HepG2 (cell line): ENCODE measurements at regions not wholly inside any gene's neighbourhood (a gene's known extent, or its start where the extent isn't known, plus 50 kb on each side); places are given as distances from the start of the nearest gene placed in this dataset.
A peak's percentile ranks its signal among the peaks of the same experiment; 100 is the strongest.

Experiments used
- ARID2 ChIP-seq: sonication (generic); formaldehyde crosslinking; IDR thresholded peaks from 2 replicates; pipeline ENCODE4 v1.8.1; 2022; ENCODE audit warnings: mild to moderate bottlenecking, missing genetic modification reagents, borderline replicate concordance
- ATF7 ChIP-seq, 2 experiments: fragments of 450-650 bp in 1 of 2; sonication (generic) in 1 of 2; formaldehyde crosslinking in 1 of 2; IDR thresholded peaks; 2 replicates each; pipeline versions ENCODE4 v1.4.0 to v1.6.1; 2016 to 2020; ENCODE audit warnings: antibody characterized with exemption in 1 of 2, mild to moderate bottlenecking in 1 of 2, missing genetic modification reagents in 1 of 2
- ERF ChIP-seq: IDR thresholded peaks from 2 replicates; pipeline ENCODE4 v1.6.1; 2018; ENCODE audit warnings: missing biosample characterization, missing genetic modification reagents
- FOXM1 ChIP-seq: sonication (generic); formaldehyde crosslinking; IDR thresholded peaks from 2 replicates; pipeline ENCODE4 v1.5.0; 2020; ENCODE audit warnings: missing genetic modification reagents
- GATA4 ChIP-seq: sonication (generic); IDR thresholded peaks from 2 replicates; pipeline ENCODE4 v1.6.1; 2016; ENCODE audit warnings: antibody characterized with exemption, low read depth, borderline replicate concordance
- HES4 ChIP-seq: sonication (generic); formaldehyde crosslinking; IDR thresholded peaks from 2 replicates; pipeline ENCODE4 v1.9.0; 2021; ENCODE audit warnings: mild to moderate bottlenecking, missing genetic modification reagents, borderline replicate concordance
- HOXA7 ChIP-seq: sonication (generic); formaldehyde crosslinking; IDR thresholded peaks from 2 replicates; pipeline ENCODE4 v1.8.1; 2022; ENCODE audit warnings: mild to moderate bottlenecking, missing genetic modification reagents, moderate library complexity
- NR1H2 ChIP-seq: sonication (generic); formaldehyde crosslinking; IDR thresholded peaks from 2 replicates; pipeline ENCODE4 v1.8.1; 2022; ENCODE audit warnings: low read depth, missing genetic modification reagents, borderline replicate concordance
- TBL1XR1 ChIP-seq: fragments of 150-350 bp; IDR thresholded peaks from 2 replicates; pipeline ENCODE4 v1.6.1; 2014; ENCODE audit warnings: borderline replicate concordance, low read length; ENCODE audit not compliant: partially characterized antibody
- ZNF251 ChIP-seq: sonication (generic); formaldehyde crosslinking; IDR thresholded peaks from 2 replicates; pipeline ENCODE4 v1.9.0; 2021; ENCODE audit warnings: mild to moderate bottlenecking, missing genetic modification reagents
- ZNF33A ChIP-seq: sonication (generic); formaldehyde crosslinking; IDR thresholded peaks from 2 replicates; pipeline ENCODE4 v1.5.1; 2020; ENCODE audit warnings: missing genetic modification reagents, mild to moderate bottlenecking, moderate library complexity, borderline replicate concordance
- ZNF441 ChIP-seq: sonication (generic); formaldehyde crosslinking; IDR thresholded peaks from 2 replicates; pipeline ENCODE4 v1.7.0; 2021; ENCODE audit warnings: missing genetic modification reagents, borderline replicate concordance
- ZNF460 ChIP-seq: sonication (generic); formaldehyde crosslinking; IDR thresholded peaks from 2 replicates; pipeline ENCODE4 v1.5.1; 2020; ENCODE audit warnings: missing genetic modification reagents, mild to moderate bottlenecking, borderline replicate concordance
- ZNF550 ChIP-seq: sonication (generic); formaldehyde crosslinking; IDR thresholded peaks from 2 replicates; pipeline ENCODE4 v1.4.0; 2020; ENCODE audit warnings: mild to moderate bottlenecking, missing genetic modification reagents, borderline replicate concordance
- ZNF570 ChIP-seq: sonication (generic); formaldehyde crosslinking; IDR thresholded peaks from 2 replicates; pipeline ENCODE4 v1.4.0; 2020; ENCODE audit warnings: mild to moderate bottlenecking, missing genetic modification reagents, borderline replicate concordance
- ZNF605 ChIP-seq: sonication (generic); formaldehyde crosslinking; IDR thresholded peaks from 2 replicates; pipeline ENCODE4 v1.8.0; 2022; ENCODE audit warnings: mild to moderate bottlenecking, missing genetic modification reagents
- ZNF883 ChIP-seq: sonication (generic); formaldehyde crosslinking; IDR thresholded peaks from 2 replicates; pipeline ENCODE4 v1.5.1; 2020; ENCODE audit warnings: mild to moderate bottlenecking, missing genetic modification reagents; ENCODE audit errors: not compliant biosample characterization
- TF ChIP-seq, protein P1 (sequence below), 2 experiments: sonication (generic) in 1 of 2; formaldehyde crosslinking in 1 of 2; IDR thresholded peaks; 2 replicates each; pipeline versions ENCODE4 v1.6.1 to v1.9.0; 2014 to 2022; ENCODE audit warnings: antibody characterized with exemption in 1 of 2, borderline replicate concordance in 1 of 2, inconsistent platforms in 1 of 2, low read depth in 1 of 2, missing genetic modification reagents in 1 of 2
- TF ChIP-seq, protein P2 (sequence below): sonication (generic); formaldehyde crosslinking; IDR thresholded peaks from 2 replicates; pipeline ENCODE4 v1.8.1; 2023; ENCODE audit warnings: mild to moderate bottlenecking, inconsistent platforms, moderate library complexity, missing genetic modification reagents, borderline replicate concordance
- TF ChIP-seq, protein P3 (sequence below): sonication (generic); formaldehyde crosslinking; IDR thresholded peaks from 2 replicates; pipeline ENCODE4 v1.5.0; 2020; ENCODE audit warnings: missing genetic modification reagents
- TF ChIP-seq, protein P4 (sequence below): sonication (generic); formaldehyde crosslinking; IDR thresholded peaks from 2 replicates; pipeline ENCODE4 v1.5.1; 2020; ENCODE audit warnings: mild to moderate bottlenecking, missing genetic modification reagents, moderate library complexity

DNA sequence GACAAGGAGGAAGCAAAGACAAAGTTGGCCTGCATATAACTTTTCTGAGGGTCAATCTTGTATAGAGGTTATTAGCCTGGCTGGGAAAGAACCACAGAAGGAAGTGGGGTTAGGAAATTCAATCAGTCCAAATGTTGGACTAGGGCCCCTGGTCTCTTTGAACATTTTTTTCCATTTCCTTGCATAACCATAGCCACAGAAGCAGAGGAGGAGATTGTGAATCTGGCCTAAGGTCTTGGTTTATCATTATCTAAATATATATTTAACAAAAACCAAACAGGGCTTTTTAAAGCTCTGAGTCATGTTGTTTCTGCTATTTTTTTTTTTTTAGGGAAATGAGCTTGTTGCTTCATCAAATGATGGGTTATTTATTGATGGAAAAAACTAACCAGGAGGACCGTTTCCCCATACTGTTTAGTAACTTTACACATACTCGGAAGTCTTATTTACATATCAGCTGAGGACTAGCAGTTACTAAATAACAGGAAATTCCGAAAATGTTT, 97.7 kb upstream of the ACSL4 start (continued):
- peak; percentile 80; the same call in 1 of the 2 replicates for TF ChIP-seq GATA4
- no peak for TF ChIP-seq ZNF460 (CRISPR knock-in tag)
- TF ChIP-seq, protein P1, sequence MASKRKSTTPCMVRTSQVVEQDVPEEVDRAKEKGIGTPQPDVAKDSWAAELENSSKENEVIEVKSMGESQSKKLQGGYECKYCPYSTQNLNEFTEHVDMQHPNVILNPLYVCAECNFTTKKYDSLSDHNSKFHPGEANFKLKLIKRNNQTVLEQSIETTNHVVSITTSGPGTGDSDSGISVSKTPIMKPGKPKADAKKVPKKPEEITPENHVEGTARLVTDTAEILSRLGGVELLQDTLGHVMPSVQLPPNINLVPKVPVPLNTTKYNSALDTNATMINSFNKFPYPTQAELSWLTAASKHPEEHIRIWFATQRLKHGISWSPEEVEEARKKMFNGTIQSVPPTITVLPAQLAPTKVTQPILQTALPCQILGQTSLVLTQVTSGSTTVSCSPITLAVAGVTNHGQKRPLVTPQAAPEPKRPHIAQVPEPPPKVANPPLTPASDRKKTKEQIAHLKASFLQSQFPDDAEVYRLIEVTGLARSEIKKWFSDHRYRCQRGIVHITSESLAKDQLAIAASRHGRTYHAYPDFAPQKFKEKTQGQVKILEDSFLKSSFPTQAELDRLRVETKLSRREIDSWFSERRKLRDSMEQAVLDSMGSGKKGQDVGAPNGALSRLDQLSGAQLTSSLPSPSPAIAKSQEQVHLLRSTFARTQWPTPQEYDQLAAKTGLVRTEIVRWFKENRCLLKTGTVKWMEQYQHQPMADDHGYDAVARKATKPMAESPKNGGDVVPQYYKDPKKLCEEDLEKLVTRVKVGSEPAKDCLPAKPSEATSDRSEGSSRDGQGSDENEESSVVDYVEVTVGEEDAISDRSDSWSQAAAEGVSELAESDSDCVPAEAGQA (IDR thresholded peaks at IDR 0.05; ENCODE audit: low read depth), result no peak
- TF ChIP-seq, protein P1 (CRISPR knock-in tag; IDR thresholded peaks at IDR 0.05; ENCODE audit: borderline replicate concordance), result no peak
- TF ChIP-seq ZNF251, result no peak
- no peak for TF ChIP-seq ERF
- TF ChIP-seq ZNF550 (CRISPR knock-in tag), result no peak
- TF ChIP-seq ZNF441 (CRISPR knock-in tag), result no peak
- TF ChIP-seq TBL1XR1, result peak; percentile 83
- TF ChIP-seq HES4, result no peak
- no peak for TF ChIP-seq ARID2 (CRISPR knock-in tag)
- TF ChIP-seq ZNF33A (CRISPR knock-in tag), result no peak
- TF ChIP-seq ATF7 (IDR thresholded peaks at IDR 0.05), result 0 out of 2 replicates have a peak, but pooled peaks have one; percentile 4
- no peak for TF ChIP-seq ATF7 (CRISPR knock-in tag; IDR thresholded peaks at IDR 0.05)
- no peak for TF ChIP-seq FOXM1 (CRISPR knock-in tag)
- TF ChIP-seq, protein P2, sequence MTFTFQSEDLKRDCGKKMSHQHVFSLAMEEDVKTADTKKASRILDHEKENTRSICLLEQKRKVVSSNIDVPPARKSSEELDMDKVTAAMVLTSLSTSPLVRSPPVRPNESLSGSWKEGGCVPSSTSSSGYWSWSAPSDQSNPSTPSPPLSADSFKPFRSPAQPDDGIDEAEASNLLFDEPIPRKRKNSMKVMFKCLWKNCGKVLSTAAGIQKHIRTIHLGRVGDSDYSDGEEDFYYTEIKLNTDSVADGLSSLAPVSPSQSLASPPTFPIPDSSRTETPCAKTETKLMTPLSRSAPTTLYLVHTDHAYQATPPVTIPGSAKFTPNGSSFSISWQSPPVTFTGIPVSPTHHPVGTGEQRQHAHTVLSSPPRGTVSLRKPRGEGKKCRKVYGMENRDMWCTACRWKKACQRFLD (CRISPR knock-in tag), result no peak
- TF ChIP-seq, protein P3, sequence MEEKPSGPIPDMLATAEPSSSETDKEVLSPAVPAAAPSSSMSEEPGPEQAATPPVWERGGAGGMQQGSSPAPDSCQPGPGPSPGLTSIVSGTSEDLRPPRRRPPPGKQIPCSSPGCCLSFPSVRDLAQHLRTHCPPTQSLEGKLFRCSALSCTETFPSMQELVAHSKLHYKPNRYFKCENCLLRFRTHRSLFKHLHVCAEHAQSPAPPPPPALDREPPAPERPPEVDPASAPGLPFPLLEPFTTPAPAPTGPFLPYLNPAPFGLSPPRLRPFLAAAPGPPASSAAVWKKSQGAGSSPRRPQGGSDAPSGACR (CRISPR knock-in tag), result no peak
- no peak for TF ChIP-seq HOXA7 (CRISPR knock-in tag)
- TF ChIP-seq ZNF570 (CRISPR knock-in tag), result no peak
- no peak for TF ChIP-seq ZNF605 (CRISPR knock-in tag)
- TF ChIP-seq NR1H2 (CRISPR knock-in tag), result no peak
- TF ChIP-seq ZNF883 (CRISPR knock-in tag), result no peak
- TF ChIP-seq, protein P4, sequence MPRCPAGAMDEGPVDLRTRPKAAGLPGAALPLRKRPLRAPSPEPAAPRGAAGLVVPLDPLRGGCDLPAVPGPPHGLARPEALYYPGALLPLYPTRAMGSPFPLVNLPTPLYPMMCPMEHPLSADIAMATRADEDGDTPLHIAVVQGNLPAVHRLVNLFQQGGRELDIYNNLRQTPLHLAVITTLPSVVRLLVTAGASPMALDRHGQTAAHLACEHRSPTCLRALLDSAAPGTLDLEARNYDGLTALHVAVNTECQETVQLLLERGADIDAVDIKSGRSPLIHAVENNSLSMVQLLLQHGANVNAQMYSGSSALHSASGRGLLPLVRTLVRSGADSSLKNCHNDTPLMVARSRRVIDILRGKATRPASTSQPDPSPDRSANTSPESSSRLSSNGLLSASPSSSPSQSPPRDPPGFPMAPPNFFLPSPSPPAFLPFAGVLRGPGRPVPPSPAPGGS (CRISPR knock-in tag), result no peak
